ENCODE measurements at regions not wholly inside any gene's neighbourhood (a gene's known extent, or its start where the extent isn't known, plus 50 kb on each side); places are given as distances from the start of the nearest gene placed in this dataset.
"Not testable (repeated sequence)": the region's sequence is repeated elsewhere in the genome, so short reads cannot be mapped to it uniquely, and the experiment has no call there.

DNA sequence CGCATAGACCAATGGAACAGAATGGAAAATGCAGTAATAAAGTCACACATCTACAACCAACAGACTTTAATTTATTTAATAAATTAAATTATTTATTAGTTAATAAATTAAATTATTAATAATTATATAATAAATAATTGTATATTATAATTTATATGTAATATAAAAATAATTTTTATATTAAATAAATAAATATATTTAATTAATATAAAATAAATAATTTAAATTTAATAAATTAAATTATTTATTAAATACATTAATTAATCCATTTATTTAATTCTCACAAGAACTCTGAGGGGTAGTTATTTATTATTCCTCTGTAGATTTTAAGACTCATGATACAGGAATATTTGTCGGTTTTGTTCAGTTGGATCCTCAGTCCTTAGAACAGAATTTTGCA, 176.1 kb upstream of the ADAMTS19 start:
- in situ Hi-C loops (cut with HindIII; ENCODE audit: low sequenced_read_pairs), result no loop called here
- DNase-seq (ENCODE audit: low read depth, low spot score), result no peak
- TF ChIP-seq CTCF (IDR thresholded peaks at IDR 0.05; ENCODE audit: low read depth, low read length), result no peak
- no peak overlapping the region for H3K4me3 ChIP-seq (ENCODE audit: low read depth, low read length)

GRCh38 chr5:129294216-129294615, 165.9 kb upstream of the ADAMTS19 start:
- DNase-seq (ENCODE audit: low read depth, low spot score); in situ Hi-C loops (cut with HindIII; ENCODE audit: low sequenced_read_pairs); H3K4me3 ChIP-seq (ENCODE audit: low read depth, low read length): not testable (repeated sequence)

GRCh38 chr5:129306725-129307124, 153.4 kb upstream of the ADAMTS19 start:
- no peak for TF ChIP-seq CTCF (IDR thresholded peaks at IDR 0.05; ENCODE audit: low read depth, low read length)
- DNase-seq (ENCODE audit: low read depth, low spot score), result no peak
- in situ Hi-C loops (cut with HindIII; ENCODE audit: low sequenced_read_pairs), result no loop called here
- H3K4me3 ChIP-seq (ENCODE audit: low read depth, low read length), result no peak overlapping the region

- TF ChIP-seq CTCF (IDR thresholded peaks at IDR 0.05; ENCODE audit: low read depth, low read length), result no peak
- no peak overlapping the region for H3K4me3 ChIP-seq (ENCODE audit: low read depth, low read length)
- DNase-seq (ENCODE audit: low read depth, low spot score), result no peak
- in situ Hi-C loops (cut with HindIII; ENCODE audit: low sequenced_read_pairs), result no loop called here
These were observed 137.1 kb upstream of the ADAMTS19 start for GRCh38 chr5:129322968-129323367.

DNA sequence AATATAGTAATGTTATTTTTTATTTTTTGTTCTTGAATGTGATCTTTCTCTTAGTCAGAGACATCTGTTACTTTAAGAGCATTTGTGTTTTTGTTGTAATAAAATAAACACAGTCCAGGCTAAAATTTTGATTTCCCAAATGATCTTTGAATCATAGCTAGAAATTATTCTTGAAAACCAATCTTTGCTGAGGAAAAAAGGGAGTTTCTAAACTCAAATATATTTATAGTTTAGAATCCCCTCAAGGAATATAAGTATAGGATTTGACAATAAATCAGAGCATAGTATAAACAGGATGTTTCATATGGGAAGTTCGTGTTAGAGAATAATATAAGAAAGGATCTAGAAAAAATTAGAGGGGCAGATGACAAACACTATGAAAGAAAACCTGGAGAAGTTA, 118.8 kb upstream of the ADAMTS19 start:
- H3K4me3 ChIP-seq (ENCODE audit: low read depth, low read length), result no peak overlapping the region
- in situ Hi-C loops (cut with HindIII; ENCODE audit: low sequenced_read_pairs), result no loop called here
- no peak for TF ChIP-seq CTCF (IDR thresholded peaks at IDR 0.05; ENCODE audit: low read depth, low read length)
- no peak for DNase-seq (ENCODE audit: low read depth, low spot score)

DNA sequence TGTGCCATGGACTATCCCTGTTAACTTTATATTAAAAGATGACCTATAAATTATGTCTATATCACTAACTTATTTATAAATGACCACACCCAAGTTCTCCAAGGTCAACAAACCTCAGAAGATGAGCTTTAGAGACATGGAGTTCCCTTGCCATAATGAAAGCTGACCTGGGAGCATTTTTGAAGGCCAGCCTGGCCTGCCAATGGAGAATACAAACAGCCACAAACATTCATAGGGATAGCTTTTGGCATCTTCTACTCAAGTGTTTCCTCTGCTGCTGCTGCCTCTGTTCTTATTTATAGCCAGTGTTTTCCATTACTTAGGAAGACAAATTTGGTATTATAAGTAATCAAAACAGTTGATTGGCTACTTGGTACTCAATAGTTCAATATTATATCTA, 117.3 kb upstream of the ADAMTS19 start:
- H3K4me3 ChIP-seq (ENCODE audit: low read depth, low read length), result no peak overlapping the region
- in situ Hi-C loops (cut with HindIII; ENCODE audit: low sequenced_read_pairs), result no loop called here

More for the DNA sequence above, 117.3 kb upstream of the ADAMTS19 start:
- DNase-seq (ENCODE audit: low read depth, low spot score), result no peak
- no peak for TF ChIP-seq CTCF (IDR thresholded peaks at IDR 0.05; ENCODE audit: low read depth, low read length)
